Cardiac fibroblast (primary cell): ENCODE measurements at regions not wholly inside any gene's neighbourhood (a gene's known extent, or its start where the extent isn't known, plus 50 kb on each side); places are given as distances from the start of the nearest gene placed in this dataset.
"Not testable (repeated sequence)": the region's sequence is repeated elsewhere in the genome, so short reads cannot be mapped to it uniquely, and the experiment has no call there.

Experiments used
- DNase-seq, 2 donors: peaks; one replicate each; pipeline versions ENCODE4 v3.0.0 to v3.0.0-alpha.2; 2010; ENCODE audit warnings: low read depth in 2 of 2
- H3K4me3 ChIP-seq, 2 donors: replicated peaks in 1 of 2; 1 replicate in 1 of 2; 2 replicates in 1 of 2; pipeline ENCODE4 v1.5.1; 2011; ENCODE audit warnings: low read depth in 2 of 2, low read length in 2 of 2, mild to moderate bottlenecking in 2 of 2, moderate library complexity in 1 of 2
- TF ChIP-seq, protein P1 (sequence below): IDR thresholded peaks from one replicate; pipeline ENCODE4 v1.5.1; 2011; ENCODE audit warnings: low read depth, mild to moderate bottlenecking, low read length, inconsistent platforms

DNA sequence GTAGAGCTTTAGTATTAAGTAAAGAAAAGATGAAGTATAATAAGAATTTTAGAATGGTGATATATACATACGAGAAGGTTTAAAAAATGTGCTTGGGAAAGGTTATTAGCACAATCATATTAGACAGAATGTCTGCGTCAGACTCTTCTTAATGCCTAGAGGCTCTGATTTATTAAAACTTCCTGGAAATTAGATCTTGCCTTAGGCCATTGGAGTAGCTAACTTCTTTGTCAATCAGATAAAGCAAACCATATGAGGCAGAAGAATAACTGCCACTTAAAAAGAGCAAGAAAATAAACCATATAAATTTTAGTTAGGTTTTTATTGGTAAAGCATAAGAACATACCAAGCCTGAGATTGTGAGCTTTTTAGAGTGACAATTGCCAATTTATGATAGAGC lies 309.1 kb downstream of the TLL1 start:
- TF ChIP-seq, protein P1, sequence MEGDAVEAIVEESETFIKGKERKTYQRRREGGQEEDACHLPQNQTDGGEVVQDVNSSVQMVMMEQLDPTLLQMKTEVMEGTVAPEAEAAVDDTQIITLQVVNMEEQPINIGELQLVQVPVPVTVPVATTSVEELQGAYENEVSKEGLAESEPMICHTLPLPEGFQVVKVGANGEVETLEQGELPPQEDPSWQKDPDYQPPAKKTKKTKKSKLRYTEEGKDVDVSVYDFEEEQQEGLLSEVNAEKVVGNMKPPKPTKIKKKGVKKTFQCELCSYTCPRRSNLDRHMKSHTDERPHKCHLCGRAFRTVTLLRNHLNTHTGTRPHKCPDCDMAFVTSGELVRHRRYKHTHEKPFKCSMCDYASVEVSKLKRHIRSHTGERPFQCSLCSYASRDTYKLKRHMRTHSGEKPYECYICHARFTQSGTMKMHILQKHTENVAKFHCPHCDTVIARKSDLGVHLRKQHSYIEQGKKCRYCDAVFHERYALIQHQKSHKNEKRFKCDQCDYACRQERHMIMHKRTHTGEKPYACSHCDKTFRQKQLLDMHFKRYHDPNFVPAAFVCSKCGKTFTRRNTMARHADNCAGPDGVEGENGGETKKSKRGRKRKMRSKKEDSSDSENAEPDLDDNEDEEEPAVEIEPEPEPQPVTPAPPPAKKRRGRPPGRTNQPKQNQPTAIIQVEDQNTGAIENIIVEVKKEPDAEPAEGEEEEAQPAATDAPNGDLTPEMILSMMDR: no peak
- DNase-seq: no peak
- no peak overlapping the region for H3K4me3 ChIP-seq

DNA sequence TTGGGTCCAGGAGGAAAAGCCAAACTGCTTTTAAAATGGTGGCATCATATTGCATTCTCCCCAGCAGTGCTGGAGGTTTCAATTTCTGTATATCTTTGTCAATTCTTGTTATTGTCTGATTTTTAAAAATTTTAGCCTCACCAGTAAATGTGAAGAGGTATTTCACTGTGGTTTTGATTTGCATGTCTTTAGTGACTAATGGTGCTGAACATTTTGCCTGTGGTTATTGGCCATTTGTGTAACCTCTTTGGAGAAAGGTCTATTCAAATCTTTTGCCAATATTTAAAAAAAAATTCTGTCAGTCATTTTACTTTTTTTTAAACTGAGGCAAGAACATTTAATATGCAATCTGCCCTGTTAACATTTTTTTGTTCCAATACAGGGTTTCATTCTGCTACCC lies 322.1 kb downstream of the TLL1 start:
- peak in 1 of 2 donors; percentile 6 for DNase-seq
- TF ChIP-seq, protein P1: no peak
- no peak overlapping the region for H3K4me3 ChIP-seq

DNA sequence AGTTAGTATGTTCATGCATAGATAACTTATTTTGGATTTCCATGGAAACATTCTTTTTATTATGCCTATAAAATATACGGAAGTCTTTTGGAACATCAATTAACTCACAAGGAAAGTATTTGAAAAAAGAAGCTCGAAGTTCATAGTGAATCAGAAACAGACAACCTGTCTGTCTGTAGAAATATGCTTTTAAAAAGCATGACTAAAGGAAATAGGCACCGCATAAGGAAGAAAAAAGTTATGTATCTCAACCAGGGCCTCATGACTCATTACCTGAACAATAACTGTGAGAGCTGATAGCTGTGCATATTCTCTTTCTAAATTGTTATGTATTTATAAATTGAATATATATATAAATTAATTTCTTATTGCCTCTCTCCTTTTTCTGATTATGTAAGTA lies 324.1 kb downstream of the TLL1 start:
- no peak overlapping the region for H3K4me3 ChIP-seq
- peak in 1 of 2 donors; percentile 39 for DNase-seq
- TF ChIP-seq, protein P1: no peak

DNA sequence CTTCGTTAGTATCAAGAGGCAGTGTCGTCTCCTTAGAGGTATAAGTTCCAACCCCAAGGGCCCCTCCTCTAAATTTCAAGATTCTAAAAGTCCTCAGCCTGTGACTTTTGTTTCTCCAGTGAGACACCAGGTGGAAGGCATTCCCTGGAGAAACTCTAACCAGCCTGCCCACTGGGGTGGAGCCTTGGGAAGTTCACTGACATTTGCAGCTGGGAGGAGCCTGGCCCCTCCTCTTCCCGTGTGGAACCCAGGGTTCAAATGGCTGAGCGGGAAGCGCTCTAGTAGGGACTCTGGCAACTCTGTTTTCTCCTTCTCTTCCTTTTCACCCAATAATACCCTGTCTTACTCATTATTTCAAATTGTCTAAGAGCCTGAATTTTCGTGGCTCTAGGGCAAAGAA lies 325.0 kb downstream of the TLL1 start:
- TF ChIP-seq, protein P1: no peak
- peak in 1 of 2 donors; percentile 2 for DNase-seq
- peak overlapping the region in 1 of 2 donors; percentile 33 for H3K4me3 ChIP-seq

DNA sequence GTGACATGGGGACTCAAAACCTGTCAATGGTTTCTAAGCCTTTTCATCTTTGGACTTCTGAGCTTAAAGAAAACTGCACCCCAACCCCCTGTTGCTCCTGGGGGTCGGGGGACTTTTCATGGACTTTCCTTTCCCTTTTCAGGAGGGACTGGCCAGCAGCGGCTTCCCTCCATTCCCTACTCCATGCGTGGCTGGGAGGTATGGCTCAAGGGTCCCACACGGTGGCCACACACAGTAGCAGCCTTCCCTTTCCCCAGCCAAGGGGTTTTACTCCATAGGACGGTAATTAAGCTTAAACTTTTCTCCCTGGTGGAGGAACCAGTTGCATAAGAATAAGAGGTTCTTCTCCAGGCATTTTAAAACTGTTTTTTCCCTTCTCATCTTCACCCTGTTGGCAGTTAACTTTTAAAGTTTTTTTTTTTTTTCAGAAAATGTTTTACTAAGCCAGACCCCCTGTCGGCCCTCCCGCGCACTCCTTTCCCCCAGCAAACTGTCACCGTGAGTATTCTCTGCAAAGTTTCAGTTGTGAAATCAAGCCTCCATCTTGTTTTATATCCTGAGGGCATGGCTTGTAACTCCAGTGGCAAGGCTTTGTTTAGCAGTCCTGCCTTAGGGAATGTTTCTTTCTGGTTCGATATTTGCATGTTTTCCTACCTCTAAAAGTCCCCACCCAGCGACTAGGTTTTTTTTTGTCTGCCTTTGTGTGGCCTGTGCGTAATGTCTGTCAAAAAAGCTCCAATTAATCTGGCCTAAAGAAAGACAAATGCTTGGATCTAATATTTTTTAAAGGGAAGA lies 325.7 kb downstream of the TLL1 start:
- H3K4me3 ChIP-seq: peak overlapping the region in 1 of 2 donors; percentile 33
- TF ChIP-seq, protein P1: no peak
- no peak for DNase-seq

DNA sequence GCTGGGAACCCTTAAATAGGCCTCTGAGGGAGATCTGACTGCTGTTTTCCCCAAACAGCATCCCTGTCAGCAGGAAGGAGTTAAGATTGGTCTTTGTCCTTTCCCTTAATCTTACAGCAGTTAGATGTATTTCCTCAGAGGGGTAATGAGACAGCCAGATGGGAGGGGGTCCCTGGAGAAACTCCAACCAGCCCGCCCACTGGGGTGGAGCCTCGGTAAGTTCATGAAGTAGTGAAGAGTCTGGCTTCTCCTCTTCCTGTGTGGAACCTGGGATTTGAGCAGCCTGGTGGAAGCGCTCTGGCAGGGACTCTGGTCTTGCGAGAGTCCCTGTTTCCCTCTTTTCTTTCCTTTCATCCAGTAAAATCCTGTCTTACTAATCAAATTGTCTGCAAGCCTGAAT lies 330.0 kb downstream of the TLL1 start:
- no peak for DNase-seq
- H3K4me3 ChIP-seq: no peak overlapping the region
- TF ChIP-seq, protein P1: no peak

DNA sequence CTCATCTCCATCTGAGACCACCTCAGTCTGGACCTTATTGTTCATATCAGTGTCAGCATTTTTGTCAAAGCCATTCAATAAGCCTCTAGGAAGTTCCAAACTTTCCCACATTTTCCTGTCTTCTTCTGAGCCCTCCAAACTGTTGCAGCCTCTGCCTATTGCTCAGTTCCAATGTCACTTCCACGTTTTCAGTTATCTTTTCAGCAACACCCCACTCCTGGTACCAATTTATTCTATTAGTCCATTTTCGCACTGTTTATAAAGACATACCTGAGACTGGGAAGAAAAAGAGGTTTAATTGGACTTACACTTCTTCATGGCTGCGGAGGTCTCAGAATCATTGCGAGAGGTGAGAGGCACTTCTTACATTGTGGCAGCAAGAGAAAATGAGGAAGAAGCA lies 339.3 kb downstream of the TLL1 start:
- not testable (repeated sequence) for DNase-seq, H3K4me3 ChIP-seq
